HL-60/S4 treated with retinoic acid at 250 ng/mL for 4 days and 3 days (cell line): ENCODE measurements at regions not wholly inside any gene's neighbourhood (a gene's known extent, or its start where the extent isn't known, plus 50 kb on each side); places are given as distances from the start of the nearest gene placed in this dataset.

Source experiments
- in situ Hi-C: fragments of 300-500 bp; cut with MboI; formaldehyde crosslinking; loops from 2 replicates; pipeline ENCODE4 v1.7.0; 2022; ENCODE audit warnings: low sequenced_read_pairs

DNA sequence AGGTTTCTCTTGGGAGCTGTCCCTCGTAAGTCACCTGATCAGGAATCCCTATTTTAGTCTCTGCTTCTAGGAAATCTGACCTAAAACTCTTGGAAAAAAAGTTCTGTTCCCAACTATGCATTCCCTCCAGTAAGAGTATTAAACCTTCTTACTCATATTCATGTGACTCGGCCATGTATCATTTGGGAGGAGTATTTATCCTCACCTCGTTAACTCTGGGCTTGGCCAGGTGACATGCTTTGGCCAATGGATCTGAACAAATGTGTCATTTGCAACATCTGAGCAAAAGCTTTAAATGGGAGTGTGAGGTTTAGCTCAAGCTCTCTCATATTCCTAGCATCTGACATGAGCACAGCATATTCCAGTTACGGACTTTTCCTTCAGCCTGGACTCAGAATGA is 226.8 kb downstream of the NUAK1 start:
- in situ Hi-C loops, result no loop called here

DNA sequence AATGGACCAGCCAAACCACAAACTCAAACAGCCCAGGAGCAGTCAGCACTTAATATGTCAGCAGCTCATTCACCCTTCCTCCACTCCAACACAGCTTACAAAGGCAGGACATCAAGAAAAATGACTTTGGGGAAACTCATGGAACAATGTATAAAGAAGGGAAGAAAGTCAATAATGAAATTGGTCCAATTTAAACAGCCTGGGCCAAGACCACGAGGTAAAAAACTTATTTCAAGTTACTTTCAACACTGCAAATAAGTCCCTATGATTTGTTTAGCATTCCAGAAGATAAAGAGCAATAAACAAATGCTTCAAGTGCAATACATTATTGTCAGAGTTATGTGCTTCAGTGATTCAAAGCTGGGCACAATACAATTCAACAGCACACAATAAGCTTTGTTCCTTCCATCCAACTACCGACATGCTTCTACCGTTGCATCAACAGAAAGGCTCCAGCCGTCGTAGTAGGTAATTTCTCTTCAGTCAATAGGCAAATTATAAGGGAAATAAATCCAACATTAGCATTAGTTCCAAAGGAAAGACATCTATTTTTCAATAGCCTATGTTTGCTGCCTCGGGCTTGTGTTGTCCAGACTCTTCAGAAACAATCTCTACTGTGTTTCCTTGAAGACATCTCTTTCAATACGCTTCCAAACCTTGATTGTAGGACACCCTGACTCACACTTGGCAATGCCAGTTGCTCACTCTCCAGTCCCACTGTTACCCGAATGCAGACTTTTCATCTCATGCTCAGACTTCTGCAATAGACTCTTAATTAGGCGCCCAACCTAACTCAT is 225.7 kb downstream of the NUAK1 start:
- in situ Hi-C loops, result no loop called here

DNA sequence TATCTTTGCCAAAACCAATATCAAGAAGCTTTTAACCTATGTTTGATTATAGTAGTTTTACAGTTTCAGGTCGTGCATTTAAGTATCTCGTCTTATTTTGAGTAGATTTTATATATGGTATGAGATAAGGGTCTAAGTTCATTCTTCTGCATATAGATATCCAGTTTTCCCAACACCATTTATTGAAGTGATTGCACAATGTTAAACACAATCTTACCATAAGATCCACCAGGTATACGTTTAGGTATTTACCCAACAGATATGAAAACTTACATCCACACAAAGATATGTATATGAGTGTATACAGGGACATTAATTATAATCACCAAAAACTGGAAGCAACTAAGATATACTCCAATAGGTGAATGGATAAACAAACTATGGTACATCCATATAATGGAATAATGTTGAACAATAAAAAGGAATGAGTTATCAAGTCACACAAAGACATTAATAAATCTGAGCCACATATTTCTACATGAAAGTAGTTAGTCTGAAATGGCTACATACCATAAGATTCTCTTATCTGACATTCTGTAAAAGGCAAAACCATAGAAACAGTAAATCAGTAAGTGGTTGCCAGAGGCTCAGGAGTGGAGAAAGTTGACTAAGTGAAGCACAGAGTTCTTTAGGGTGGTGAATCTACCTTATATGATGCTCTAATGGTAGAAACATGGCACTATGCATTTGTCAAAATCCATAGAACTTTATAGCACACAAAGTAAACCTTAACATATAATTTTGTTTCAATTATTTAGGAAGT is 222.6 kb downstream of the NUAK1 start:
- in situ Hi-C loops, result no loop called here

DNA sequence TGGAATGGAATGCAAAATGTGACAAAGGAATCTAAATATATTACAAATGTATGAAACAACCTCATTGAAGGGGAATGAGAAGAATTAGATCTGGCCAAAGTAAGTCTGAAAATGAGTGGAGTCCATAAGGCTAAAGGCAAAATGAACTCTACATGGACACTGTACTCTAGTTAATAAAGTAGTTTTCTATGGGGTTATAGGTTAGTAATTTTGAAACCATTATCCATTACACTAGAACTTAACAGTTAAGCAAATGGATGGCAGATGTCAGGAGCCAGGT is 222.1 kb downstream of the NUAK1 start:
- in situ Hi-C loops, result no loop called here

- in situ Hi-C loops, result no loop called here
These were observed 218.5 kb downstream of the NUAK1 start for GRCh38 chr12:105920161-105920684.

DNA sequence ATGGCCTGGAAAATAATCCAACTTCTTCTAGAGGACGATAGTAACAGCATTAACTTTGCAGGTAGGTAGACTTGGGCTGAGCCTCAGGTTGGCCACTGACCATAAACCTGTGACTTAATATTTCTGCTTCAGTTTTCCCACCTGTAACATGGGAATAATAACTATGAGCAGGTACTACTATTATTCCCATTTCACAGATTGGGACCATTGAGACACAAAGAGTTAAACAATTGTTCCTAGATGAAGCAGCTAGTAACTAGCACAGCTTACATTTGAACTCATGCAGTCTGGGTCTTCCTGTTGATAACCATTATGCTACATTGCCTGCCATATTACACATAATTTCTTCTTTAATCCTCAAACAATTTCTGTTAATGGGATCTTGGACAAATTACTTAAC is 217.7 kb downstream of the NUAK1 start:
- in situ Hi-C loops, result no loop called here

DNA sequence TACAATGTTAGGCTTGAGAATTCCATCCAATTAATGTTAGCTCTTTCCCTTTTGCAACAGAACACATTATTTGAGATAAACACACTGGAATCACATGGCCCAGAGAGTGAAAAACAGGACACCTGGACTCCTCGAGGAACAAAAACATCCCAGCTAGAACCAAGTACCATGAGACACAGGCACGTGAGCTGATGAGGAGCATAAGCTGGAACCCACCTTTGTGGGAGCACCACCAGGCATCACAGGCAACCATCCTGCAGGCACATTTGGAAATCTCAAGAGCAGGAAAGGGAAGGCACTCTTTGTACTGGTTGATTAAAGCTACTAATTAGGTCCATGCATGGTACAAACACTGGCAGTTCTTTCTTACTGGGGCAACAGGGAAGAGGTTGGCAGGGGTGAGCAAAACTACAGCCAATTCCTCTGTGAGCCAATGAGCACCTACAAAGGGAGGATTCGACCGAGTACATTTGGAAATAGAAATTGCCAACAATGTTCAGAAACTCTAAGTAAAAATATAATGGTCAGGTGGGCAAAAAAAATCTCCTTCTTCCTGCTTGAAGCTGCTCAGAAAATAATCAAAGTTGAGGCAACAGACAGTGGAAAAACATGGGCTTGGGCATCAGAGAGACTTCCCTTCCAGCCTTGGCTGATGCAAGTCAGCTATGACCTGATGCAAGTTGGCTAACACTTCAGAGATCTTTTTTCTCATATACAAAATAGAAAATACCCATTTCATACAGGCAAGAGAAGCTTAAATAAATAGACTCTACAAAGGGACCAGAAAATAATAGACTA is 216.7 kb downstream of the NUAK1 start:
- in situ Hi-C loops, result no loop called here

DNA sequence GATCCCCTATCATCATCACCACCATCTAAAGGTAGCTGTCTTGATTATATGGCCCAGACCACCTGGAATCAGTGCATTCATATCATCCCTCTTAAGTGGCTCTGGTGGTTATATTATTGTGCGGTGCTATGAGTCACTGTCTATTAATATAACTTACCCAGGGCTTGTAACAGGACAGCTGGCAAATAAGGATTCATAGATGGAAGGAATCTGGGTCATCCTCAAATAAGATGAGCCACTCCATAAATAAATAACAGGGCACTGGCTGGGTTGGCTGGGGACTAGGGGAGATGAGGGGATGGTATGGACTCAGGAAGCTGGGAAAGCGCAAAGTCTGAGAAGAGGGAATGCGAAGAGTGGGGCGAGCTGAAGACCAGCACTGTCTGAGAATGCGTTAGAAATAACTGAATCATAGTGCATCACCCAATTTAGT is 216.1 kb downstream of the NUAK1 start:
- in situ Hi-C loops, result no loop called here

- in situ Hi-C loops, result no loop called here
These were observed 214.1 kb downstream of the NUAK1 start for GRCh38 chr12:105924526-105925208.

- in situ Hi-C loops, result no loop called here
These were observed 211.2 kb downstream of the NUAK1 start for GRCh38 chr12:105927564-105927963.

DNA sequence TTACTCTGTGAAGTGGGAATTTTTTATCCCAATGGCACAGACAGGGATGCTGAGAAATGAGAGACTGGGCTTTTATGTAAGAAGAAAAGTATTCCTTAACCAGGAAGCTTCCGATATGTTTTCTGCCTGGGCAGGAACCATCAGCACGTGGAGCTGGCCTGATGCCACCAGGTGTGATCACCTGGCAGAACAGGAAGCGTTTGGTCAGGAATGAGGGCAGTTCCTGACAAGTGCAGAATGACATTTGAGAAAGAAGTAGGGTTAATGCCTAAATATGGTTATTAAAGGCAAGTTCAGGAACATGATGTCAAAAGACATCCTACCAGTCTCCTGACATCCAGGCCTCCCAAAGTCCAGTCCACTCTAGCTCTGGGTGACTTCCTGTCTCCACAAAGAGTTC is 210.3 kb downstream of the NUAK1 start:
- in situ Hi-C loops, result no loop called here

- in situ Hi-C loops, result no loop called here
These were observed 209.6 kb downstream of the NUAK1 start for GRCh38 chr12:105929192-105929591.

GRCh38 chr12:105930557-105931503 is 207.9 kb downstream of the NUAK1 start:
- in situ Hi-C loops, result no loop called here

DNA sequence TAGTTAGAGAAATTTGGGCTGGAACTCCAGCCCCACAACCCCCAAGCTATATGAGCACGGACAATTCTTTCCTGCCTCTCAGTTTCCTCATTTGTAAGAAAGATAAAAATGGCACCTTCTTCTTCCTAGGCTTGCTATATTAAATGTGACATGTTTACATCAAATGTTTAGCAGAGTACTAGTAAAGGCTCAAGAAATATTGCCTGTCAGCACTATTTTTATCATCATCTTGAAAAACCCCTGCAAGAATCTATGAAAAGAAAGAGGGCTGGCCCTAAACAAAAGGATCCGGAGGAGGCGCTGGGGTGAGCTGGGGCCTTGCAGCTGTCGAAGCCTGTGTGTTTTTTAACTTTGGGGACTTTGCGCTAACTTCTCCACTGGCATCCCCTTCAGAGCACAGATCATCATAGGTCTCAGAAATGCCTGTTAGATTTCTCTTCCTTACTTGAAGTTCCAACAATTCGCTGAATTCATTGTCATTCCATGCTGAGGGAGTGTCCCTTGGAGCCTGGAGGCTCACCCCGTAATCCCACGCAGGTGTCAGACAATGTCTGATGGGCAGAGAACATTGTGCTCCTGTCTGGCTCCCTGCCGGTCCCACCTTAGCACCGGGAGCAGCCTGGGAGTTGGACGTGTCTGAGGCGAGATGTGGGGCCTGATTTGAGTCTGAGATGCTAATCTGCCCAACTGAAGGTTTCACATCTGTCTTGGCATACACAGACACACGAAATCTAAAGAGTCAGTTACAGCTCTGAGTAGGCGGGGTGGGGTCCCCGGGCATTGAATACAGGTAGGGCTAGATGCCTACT is 206.8 kb downstream of the NUAK1 start:
- in situ Hi-C loops, result no loop called here

- in situ Hi-C loops, result no loop called here
These were observed 204.8 kb downstream of the NUAK1 start for GRCh38 chr12:105933671-105934665.

DNA sequence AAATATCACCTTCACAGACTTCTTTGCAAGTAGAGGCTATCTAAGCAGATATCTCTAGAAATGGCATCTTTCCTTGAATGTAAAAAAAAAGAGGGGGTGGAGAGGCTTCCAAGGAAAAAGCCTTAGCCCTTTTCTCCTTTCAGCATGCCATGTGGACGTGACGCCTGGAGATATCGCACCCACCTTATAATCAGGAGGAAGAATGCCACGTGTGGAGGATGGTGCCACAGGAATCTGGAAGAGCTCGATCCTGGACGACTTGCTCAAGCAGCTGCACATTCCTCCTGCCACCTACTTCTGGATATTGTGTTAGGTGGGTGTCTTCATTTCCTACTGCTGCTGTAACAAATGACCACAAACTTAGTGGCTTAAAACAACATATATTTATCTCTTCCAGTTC is 203.6 kb downstream of the NUAK1 start:
- in situ Hi-C loops, result no loop called here

DNA sequence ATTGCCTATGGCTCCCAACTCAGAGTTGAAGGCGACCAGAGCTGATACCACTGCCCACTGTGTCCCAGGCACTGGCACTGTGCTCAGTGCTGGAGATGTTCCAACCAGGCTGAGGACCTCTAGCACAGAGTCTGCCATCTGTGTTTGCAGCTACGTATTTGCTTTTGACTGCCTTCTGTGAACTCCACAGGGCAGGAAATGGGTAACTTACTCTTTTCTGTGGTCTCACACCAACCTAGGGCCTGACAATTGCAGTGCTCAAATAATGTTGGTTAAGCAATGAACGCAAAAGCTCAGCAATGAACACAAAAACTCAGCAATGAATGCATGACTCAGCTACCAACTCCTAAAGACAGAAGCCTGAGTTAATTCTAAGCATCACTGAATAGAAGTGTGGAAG is 202.8 kb downstream of the NUAK1 start:
- in situ Hi-C loops, result no loop called here

GRCh38 chr12:105936496-105936895 is 202.3 kb downstream of the NUAK1 start:
- in situ Hi-C loops, result no loop called here
